NB4 (cell line): ENCODE measurements at regions not wholly inside any gene's neighbourhood (a gene's known extent, or its start where the extent isn't known, plus 50 kb on each side); places are given as distances from the start of the nearest gene placed in this dataset.

Source experiments
- DNase-seq: peaks from one replicate; pipeline ENCODE4 v3.0.0; 2010; ENCODE audit warnings: low read depth
- H3K4me3 ChIP-seq: one replicate; pipeline ENCODE4 v1.5.1; 2011; ENCODE audit warnings: mild to moderate bottlenecking, low read depth, low read length, moderate library complexity
- MYC ChIP-seq: IDR thresholded peaks from 2 replicates; pipeline ENCODE4 v1.6.1; 2011; ENCODE audit warnings: low read depth, low read length
- POLR2A ChIP-seq: IDR thresholded peaks from 2 replicates; pipeline ENCODE4 v1.6.1; 2011; ENCODE audit warnings: mild to moderate bottlenecking; ENCODE audit not compliant: insufficient read length; ENCODE audit errors: extremely low read depth
- TF ChIP-seq, protein P1 (sequence below): IDR thresholded peaks from one replicate; pipeline ENCODE4 v1.5.1; 2012; ENCODE audit warnings: low read depth, low read length
- TF ChIP-seq, protein P2 (sequence below): IDR thresholded peaks from 2 replicates; pipeline ENCODE4 v1.6.1; 2011; ENCODE audit warnings: low read depth, low read length

GRCh38 chr7:131045526-131045925 is 282.1 kb upstream of the MKLN1 start:
- no peak for TF ChIP-seq MYC
- TF ChIP-seq POLR2A: no peak
- TF ChIP-seq, protein P1, sequence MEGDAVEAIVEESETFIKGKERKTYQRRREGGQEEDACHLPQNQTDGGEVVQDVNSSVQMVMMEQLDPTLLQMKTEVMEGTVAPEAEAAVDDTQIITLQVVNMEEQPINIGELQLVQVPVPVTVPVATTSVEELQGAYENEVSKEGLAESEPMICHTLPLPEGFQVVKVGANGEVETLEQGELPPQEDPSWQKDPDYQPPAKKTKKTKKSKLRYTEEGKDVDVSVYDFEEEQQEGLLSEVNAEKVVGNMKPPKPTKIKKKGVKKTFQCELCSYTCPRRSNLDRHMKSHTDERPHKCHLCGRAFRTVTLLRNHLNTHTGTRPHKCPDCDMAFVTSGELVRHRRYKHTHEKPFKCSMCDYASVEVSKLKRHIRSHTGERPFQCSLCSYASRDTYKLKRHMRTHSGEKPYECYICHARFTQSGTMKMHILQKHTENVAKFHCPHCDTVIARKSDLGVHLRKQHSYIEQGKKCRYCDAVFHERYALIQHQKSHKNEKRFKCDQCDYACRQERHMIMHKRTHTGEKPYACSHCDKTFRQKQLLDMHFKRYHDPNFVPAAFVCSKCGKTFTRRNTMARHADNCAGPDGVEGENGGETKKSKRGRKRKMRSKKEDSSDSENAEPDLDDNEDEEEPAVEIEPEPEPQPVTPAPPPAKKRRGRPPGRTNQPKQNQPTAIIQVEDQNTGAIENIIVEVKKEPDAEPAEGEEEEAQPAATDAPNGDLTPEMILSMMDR: no peak
- TF ChIP-seq, protein P2, sequence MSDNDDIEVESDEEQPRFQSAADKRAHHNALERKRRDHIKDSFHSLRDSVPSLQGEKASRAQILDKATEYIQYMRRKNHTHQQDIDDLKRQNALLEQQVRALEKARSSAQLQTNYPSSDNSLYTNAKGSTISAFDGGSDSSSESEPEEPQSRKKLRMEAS: no peak
- DNase-seq: no peak

DNA sequence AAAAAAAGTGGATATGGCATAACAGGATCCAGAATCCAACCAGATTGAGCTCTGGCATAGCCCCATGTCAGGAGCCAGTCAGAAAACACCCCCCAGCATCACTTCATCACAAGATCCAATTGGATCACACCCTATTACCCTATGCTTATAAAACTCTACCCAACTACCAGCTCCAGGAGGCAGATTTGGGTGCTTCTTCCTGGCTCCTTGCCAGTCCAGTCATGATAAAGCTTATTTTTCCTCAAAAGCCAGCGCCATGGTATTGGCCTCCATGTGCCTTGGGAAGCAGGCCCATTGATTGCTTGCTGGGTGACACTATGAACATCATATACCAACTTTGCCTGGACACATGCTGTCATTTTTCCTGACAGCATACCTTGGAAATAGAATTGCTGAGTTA is 281.4 kb upstream of the MKLN1 start:
- no peak overlapping the region for H3K4me3 ChIP-seq
- TF ChIP-seq MYC: no peak
- TF ChIP-seq POLR2A: no peak
- TF ChIP-seq, protein P1: no peak
- TF ChIP-seq, protein P2: no peak
- no peak for DNase-seq

More at GRCh38 chr7:131045526-131045925, 282.1 kb upstream of the MKLN1 start:
- no peak overlapping the region for H3K4me3 ChIP-seq

DNA sequence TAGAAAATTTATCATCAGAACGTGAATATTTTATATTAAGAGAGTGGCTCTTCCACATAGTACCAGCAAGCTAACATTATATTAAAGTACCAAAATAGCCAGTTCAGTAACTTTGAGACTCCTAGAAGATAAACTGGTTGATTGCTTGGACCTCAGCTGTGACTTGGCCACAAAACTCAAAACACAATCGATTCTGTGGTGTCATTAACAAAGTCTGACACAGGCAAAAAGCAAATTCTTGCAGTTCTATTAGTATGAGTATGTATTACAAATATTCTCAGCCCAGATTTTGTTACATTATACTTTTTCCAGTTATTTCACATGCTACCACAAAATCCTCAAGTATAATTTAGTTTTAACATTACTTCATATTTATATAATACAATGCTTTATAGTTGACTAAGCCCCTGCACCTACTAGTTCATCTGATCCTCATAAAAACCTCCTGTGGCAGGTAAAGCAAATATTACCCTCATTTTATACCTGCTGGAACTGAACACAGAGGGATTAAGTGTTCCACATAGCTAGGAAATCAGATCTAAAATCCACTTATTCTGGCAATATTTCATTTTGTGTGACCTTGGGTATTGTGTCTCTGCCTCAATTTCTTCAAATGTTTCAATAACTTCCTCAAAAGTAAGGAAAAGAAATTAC is 279.9 kb upstream of the MKLN1 start:
- H3K4me3 ChIP-seq: no peak overlapping the region
- TF ChIP-seq, protein P2: no peak
- TF ChIP-seq MYC: no peak
- no peak for TF ChIP-seq POLR2A
- TF ChIP-seq, protein P1: no peak
- no peak for DNase-seq

DNA sequence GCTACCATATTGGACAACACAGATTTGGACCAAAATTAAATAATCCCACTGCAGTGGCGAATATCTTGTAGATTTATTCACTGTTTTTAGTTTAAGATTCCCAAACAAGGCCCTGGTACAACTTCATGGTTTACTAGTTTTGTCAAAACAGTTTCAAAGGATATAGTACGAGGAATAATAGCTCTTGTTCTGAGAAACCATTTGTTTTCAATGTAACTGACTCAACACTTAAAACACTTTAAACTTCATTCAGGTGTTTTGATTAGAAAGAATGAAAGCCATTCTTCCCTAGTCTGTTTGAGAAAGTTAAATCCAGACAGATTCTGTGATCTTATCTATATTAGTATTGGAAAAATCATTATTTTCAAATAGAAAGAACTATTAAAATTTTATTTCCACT is 276.4 kb upstream of the MKLN1 start:
- TF ChIP-seq, protein P1: no peak
- no peak for TF ChIP-seq MYC
- TF ChIP-seq, protein P2: no peak
- TF ChIP-seq POLR2A: no peak
- H3K4me3 ChIP-seq: no peak overlapping the region
- no peak for DNase-seq

DNA sequence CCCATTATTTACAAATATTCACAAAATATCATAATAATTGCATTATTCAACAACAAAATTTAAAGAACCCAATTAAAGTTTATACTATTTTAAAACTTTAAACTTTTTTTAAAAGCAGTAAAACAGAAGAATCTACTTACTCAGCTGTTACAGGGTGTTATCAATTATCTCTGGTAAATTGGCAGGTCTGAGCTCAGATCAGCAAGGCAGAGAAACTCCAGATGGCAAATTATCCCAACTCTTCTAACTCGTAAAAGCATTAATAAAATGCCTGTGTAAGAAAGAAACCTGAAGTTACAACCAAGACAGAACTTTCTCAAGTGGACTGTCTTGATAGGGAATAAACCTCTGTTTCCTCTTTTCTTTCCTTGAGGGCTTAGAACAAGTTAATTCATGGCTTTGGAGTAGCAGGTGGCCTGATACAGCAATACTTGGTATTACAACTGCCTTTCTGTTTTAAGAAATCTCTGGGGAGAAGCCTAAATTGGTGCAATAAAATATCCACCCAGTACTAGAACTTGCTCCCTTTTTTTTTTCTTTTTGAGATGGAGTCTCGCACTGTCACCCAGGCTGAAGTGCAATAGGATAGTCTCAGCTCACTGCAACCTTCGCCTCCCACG is 275.3 kb upstream of the MKLN1 start:
- TF ChIP-seq MYC (no peak), POLR2A (no peak)
- TF ChIP-seq, protein P2: no peak
- TF ChIP-seq, protein P1: no peak
- peak; percentile 45 for DNase-seq
- H3K4me3 ChIP-seq: no peak overlapping the region
